ENCODE measurements at regions not wholly inside any gene's neighbourhood (a gene's known extent, or its start where the extent isn't known, plus 50 kb on each side); places are given as distances from the start of the nearest gene placed in this dataset.

DNA sequence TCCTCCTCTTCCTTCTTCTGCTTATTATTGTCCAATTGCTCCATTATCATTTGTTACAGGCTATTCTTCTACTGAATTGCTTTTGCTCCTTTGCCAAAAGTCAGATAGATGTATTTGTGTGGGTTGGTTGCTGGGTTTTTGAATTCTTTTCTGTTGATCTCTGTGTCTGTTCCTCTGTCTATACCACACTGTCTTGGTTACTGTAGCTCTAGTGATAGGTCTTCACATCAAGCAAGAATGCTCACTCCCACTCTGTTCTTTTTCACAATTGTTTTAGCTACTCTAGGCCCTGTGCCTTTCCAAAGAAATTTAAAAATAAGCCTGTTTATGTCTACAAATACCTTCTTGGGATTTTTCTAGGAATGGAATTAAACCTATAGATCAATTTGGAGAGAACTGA lies 217.2 kb downstream of the GALR1 start:
- no peaks in the 10 kb centered on the region for H3K4me1 ChIP-seq (ENCODE audit: insufficient read depth, low read length, poor library complexity, severe bottlenecking)
- TF ChIP-seq, protein P1, sequence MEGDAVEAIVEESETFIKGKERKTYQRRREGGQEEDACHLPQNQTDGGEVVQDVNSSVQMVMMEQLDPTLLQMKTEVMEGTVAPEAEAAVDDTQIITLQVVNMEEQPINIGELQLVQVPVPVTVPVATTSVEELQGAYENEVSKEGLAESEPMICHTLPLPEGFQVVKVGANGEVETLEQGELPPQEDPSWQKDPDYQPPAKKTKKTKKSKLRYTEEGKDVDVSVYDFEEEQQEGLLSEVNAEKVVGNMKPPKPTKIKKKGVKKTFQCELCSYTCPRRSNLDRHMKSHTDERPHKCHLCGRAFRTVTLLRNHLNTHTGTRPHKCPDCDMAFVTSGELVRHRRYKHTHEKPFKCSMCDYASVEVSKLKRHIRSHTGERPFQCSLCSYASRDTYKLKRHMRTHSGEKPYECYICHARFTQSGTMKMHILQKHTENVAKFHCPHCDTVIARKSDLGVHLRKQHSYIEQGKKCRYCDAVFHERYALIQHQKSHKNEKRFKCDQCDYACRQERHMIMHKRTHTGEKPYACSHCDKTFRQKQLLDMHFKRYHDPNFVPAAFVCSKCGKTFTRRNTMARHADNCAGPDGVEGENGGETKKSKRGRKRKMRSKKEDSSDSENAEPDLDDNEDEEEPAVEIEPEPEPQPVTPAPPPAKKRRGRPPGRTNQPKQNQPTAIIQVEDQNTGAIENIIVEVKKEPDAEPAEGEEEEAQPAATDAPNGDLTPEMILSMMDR (conservative IDR thresholded peaks at IDR 0.05; ENCODE audit: low read depth, low read length): no peak
- no peak for TF ChIP-seq EZH2 (IDR thresholded peaks at IDR 0.05; ENCODE audit: borderline replicate concordance, low read depth, low read length, poor library complexity, severe bottlenecking)
- POLR2A ChIA-PET (ENCODE audit: low non-redundant PET): no interaction called here
- no peaks in the 10 kb centered on the region for H3K27me3 ChIP-seq (replicated peaks; ENCODE audit: insufficient read depth, low read depth, low read length, poor library complexity)
- no peak overlapping the region for H3K27ac ChIP-seq (ENCODE audit: low read depth, low read length, poor library complexity, severe bottlenecking)
- DNase-seq (ENCODE audit: low spot score): no peak
- no TSS peak for BruUV-seq (replicated peaks)
- H3K36me3 ChIP-seq (ENCODE audit: insufficient read depth, low read length, poor library complexity, severe bottlenecking): no peaks in the 10 kb centered on the region
- CTCF ChIA-PET: no interaction called here
- intact Hi-C loops (cut with micrococcal nuclease; ENCODE audit: unreplicated experiment): no loop called here
- H3K9me3 ChIP-seq (ENCODE audit: low read depth, low read length, poor library complexity, severe bottlenecking): peaks cover 14% of the 10 kb centered on the region
- no peak overlapping the region for H3K4me3 ChIP-seq (ENCODE audit: low read depth, low read length, poor library complexity, severe bottlenecking)

DNA sequence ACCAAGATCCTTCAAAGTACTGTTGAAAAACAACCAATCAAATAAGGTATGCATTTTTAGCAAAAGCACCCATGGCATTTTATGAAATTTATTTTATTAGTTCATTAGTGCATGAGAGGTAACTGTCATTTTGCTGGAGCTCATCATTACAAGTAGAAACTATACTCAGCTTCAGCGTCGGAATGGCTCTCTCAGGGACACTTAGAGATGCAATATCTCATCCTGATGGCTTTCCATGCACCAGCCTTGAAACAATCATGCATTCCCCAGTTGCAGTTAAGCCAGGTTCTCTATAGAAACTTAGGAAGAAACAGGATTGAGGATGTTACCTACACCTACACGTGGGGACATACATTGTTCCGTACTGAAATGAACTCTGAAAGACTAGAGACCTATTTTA lies 219.5 kb downstream of the GALR1 start:
- no peaks in the 10 kb centered on the region for H3K27me3 ChIP-seq (replicated peaks; ENCODE audit: insufficient read depth, low read depth, low read length, poor library complexity)
- no peak for DNase-seq (ENCODE audit: low spot score)
- no peaks in the 10 kb centered on the region for H3K4me1 ChIP-seq (ENCODE audit: insufficient read depth, low read length, poor library complexity, severe bottlenecking)
- POLR2A ChIA-PET (ENCODE audit: low non-redundant PET): no interaction called here
- no peaks in the 10 kb centered on the region for H3K36me3 ChIP-seq (ENCODE audit: insufficient read depth, low read length, poor library complexity, severe bottlenecking)
- peaks cover 14% of the 10 kb centered on the region for H3K9me3 ChIP-seq (ENCODE audit: low read depth, low read length, poor library complexity, severe bottlenecking)
- H3K27ac ChIP-seq (ENCODE audit: low read depth, low read length, poor library complexity, severe bottlenecking): no peak overlapping the region
- no peak overlapping the region for H3K4me3 ChIP-seq (ENCODE audit: low read depth, low read length, poor library complexity, severe bottlenecking)
- no peak for TF ChIP-seq EZH2 (IDR thresholded peaks at IDR 0.05; ENCODE audit: borderline replicate concordance, low read depth, low read length, poor library complexity, severe bottlenecking)
- TF ChIP-seq, protein P1 (conservative IDR thresholded peaks at IDR 0.05; ENCODE audit: low read depth, low read length): no peak
- intact Hi-C loops (cut with micrococcal nuclease; ENCODE audit: unreplicated experiment): no loop called here
- no TSS peak for BruUV-seq (replicated peaks)
- CTCF ChIA-PET: no interaction called here

DNA sequence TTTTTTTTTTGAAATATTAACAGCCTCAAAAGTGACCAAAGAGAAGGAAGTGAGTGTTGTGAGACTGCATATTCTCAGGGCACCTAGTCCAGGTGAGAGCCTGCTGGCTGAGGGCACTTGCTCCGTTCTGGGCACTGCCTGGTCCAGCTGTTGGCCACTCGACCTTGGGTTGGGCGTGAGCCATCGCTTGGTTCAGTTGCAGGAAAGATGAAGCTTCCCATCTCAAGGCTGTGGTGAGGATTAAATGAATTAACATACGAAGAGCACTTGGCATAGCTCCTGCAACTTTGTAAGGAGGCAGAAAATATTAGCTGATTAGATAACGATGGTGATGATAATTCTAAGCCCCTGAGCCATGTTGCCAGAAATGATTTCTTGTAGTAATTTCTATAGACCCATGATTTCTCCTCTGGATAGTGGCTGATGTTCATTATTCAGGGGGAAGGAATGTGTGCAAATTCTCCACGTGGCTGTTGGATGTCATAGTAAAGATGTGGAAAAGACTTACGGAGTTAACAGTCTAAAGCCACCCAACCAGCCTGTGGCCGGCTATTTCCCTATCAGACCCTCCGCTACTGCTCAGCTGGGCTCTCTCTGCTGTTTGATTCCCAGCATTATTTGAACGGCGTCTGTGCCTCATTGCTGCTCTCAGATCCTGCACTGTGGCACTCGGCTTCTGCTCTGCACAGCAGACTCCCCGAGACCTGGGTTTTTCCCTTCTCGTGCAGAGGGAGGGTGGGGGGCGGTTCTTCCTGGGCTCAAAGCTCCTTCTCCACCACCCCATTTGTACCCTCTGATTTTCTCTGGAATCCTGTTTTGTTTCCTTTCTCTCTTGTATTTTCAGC lies 221.1 kb downstream of the GALR1 start:
- intact Hi-C loops (cut with micrococcal nuclease; ENCODE audit: unreplicated experiment): no loop called here
- Histone ChIP-seq H3K27ac (ENCODE audit: low read depth, low read length, poor library complexity, severe bottlenecking) (no peak overlapping the region), H3K4me1 (ENCODE audit: insufficient read depth, low read length, poor library complexity, severe bottlenecking) (no peaks in the 10 kb centered on the region), H3K9me3 (ENCODE audit: low read depth, low read length, poor library complexity, severe bottlenecking) (peaks cover 11% of the 10 kb centered on the region), H3K4me3 (ENCODE audit: low read depth, low read length, poor library complexity, severe bottlenecking) (no peak overlapping the region), H3K27me3 (replicated peaks; ENCODE audit: insufficient read depth, low read depth, low read length, poor library complexity) (no peaks in the 10 kb centered on the region), H3K36me3 (ENCODE audit: insufficient read depth, low read length, poor library complexity, severe bottlenecking) (no peaks in the 10 kb centered on the region)
- TF ChIP-seq, protein P1 (conservative IDR thresholded peaks at IDR 0.05; ENCODE audit: low read depth, low read length): no peak
- ChIA-PET POLR2A (ENCODE audit: low non-redundant PET) (no interaction called here), CTCF (no interaction called here)
- DNase-seq (ENCODE audit: low spot score): no peak
- no TSS peak for BruUV-seq (replicated peaks)
